NT2/D1 (cell line): ENCODE measurements at regions not wholly inside any gene's neighbourhood (a gene's known extent, or its start where the extent isn't known, plus 50 kb on each side); places are given as distances from the start of the nearest gene placed in this dataset.

Experiments used
- SUZ12 ChIP-seq: IDR thresholded peaks from 2 replicates; pipeline ENCODE4 v1.6.1; 2011; ENCODE audit not compliant: insufficient read length, insufficient read depth; ENCODE audit errors: extremely low read depth
- YY1 ChIP-seq: IDR thresholded peaks from 2 replicates; pipeline ENCODE4 v1.6.1; 2011; ENCODE audit not compliant: insufficient read length, insufficient read depth
- ZNF274 ChIP-seq: IDR thresholded peaks from 2 replicates; pipeline ENCODE4 v1.6.1; 2011; ENCODE audit warnings: mild to moderate bottlenecking, low read depth, low read length

DNA sequence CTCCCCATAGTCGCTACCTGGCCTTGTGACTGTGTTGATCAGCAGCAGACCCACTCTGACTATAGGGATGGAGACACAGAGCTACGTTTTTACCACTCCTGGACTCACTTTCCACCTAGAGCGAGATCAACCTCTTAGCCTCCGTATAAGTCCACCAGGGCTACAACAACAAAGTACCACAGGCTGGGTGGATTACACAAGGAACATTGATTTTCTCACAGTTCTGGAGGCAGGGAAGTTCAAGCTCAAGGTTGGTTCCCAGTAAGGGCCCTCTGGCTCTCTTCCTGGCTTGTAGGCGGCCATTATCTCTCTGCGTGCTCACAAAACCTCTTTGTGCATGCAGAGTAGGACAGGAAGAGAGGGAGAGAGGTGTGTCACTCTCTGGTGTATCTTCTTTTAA is 330.4 kb upstream of the PROK2 start:
- TF ChIP-seq SUZ12, result no peak
- no peak for TF ChIP-seq YY1
- TF ChIP-seq ZNF274, result no peak
